Stimulated activated CD8-positive, alpha-beta memory T cell treated with anti-CD3 and anti-CD28 coated beads, Interleukin-4, amount 100 ng/mL, for 48 hours (primary cell): ENCODE measurements at regions not wholly inside any gene's neighbourhood (a gene's known extent, or its start where the extent isn't known, plus 50 kb on each side); places are given as distances from the start of the nearest gene placed in this dataset.
"Not testable (repeated sequence)": the region's sequence is repeated elsewhere in the genome, so short reads cannot be mapped to it uniquely, and the experiment has no call there.

Experiments used
- DNase-seq: peaks from one replicate; pipeline ENCODE4 v3.0.0-alpha.2; 2020

DNA sequence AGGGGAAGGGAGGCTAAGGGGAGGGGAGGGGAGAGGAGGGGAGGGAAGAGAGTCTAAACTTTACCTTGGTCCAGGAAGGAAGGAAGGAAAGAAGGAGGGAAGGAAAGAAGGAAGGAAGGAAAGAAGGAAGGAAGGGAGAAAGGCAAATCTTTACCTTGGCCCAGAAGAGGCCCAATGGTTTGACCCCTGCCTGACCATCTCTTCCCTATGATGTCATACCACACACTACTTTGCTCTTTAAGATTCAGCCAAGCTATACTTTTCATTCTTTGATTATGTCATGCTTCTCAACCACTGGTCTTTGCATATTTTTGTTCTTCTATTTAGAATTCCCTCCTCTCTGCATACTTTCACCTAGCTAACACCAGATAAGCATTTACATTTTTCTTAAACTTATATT lies 1077.5 kb downstream of the PCDH9 start:
- DNase-seq = no peak

DNA sequence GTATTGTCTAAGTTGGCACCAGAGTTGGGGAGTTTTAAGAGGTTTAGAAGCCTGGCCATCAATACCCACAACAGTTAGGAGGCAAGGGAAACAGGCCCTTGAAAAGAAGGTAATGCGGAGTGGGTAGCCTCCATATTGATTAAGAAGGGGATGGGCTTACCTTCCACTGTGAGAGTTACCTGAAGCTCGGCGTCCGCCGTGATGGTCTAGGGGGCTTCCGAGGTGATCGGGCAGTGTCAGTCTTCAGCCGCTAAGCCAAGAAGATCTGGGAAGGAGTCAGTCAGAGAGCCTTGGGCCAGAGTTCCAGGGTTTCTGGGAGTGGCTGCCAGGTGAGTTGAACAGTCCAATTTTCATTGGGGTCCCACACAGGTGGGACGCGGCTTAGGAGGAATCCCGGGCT lies 1085.8 kb downstream of the PCDH9 start:
- DNase-seq = not testable (repeated sequence)

DNA sequence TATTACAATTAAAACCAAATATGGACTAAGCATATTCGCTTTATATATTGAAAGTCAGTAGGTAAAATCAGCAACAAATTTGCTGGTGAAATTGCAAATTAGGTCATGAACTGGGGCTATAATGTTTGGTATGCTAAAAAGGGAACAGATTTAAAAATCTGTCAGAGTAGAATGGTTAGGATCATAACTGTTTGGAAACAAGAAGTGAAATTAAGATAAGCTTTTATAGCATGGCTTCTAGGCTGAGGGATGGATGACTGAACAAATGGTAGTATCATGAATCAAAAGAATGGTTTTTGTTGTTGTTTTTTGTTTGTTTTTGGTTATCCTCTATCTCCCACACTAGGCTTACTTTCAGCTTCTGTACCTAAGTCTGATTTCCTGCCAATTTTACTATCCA lies 1090.4 kb downstream of the PCDH9 start:
- no peak for DNase-seq

DNA sequence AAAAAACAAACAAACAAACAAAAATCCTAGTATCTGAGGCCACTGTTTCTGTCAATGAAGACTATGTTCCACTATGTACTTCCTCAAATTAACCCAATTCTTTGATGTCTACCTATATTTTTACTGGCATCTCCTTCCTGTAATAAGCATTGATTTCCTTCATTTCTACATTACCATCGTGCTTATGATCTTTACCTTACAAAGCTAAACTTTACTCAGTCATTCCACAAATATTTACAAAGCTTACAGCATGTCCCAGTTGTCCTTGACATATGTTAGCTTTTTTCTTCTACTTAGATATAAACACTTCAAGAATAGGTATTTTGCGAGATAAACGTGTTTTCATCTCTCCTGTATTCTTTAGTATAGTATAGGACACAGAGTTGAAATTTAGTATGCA lies 1090.9 kb downstream of the PCDH9 start:
- no peak for DNase-seq

DNA sequence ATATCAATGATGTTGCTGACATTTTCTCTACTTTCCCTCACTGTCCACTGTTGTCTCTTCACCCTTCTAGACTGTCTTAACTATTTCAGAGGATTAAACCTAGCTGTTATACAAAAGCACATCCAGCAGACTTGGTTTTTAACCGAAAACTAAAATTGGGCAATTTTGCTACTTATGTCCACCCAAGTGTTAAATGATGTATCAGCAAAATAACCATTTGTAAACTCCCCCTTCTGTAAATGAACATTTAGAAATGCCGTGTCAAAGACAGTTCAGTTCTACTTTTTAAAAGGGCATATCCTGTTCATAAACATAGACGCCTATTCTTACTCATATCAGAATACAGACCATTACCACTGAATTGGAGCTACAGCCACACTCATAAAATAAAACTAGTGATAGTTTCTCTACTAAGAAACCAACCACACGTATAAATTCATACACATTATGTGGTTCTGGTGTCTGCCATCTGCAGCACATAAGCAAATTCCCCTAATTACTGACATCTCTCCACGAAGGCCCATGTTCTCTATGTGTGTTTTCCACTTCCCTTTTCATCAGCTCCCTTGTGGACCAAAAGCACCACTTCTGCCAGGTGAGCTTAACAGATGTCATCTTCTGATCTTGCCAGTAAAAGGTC lies 1091.8 kb downstream of the PCDH9 start:
- DNase-seq = no peak

DNA sequence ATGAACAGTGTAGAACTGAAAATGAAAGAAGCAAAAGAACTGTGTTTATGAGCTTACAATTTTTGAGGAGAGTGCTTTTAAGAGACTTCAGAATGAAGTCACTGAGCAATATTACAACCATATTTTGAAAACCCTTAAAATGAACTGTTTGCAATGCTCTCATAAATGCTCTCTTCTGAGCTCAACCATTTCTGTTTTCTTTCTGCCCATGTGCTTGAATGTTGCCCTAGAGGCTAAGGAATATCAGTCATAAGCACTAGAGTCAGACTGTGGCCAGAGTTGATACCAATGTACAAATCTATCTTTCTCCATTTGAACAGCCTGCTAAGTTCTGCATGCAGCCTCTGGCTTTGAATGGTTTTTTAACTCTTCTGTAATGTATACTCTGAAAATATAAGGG lies 1092.8 kb downstream of the PCDH9 start:
- no peak for DNase-seq

DNA sequence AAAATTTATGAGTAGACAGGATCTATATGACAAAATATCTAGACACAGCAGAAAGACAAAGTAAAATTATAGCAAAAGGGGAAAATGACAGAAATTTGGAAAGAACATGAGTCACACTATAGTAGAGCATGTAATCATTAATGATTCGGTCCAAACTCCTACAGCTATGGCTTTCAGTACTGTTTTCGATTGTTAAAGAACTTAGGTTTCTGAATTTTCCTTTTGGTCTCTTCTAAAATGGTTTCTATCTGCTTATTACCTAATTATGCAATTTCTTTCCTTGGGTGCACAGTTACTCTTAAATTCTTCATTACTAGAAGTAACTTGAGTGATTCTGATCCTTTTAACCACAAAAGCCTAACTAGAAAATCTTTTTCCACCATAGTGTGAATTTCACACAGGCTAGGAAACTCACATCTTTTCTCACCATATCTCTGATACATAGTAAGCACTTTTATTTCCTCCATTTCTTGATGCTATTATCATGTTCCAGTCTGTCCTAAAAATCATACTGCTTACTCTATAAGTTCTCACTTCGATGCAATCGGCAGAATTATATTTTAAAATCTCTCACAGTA lies 1101.4 kb downstream of the PCDH9 start:
- DNase-seq = no peak

DNA sequence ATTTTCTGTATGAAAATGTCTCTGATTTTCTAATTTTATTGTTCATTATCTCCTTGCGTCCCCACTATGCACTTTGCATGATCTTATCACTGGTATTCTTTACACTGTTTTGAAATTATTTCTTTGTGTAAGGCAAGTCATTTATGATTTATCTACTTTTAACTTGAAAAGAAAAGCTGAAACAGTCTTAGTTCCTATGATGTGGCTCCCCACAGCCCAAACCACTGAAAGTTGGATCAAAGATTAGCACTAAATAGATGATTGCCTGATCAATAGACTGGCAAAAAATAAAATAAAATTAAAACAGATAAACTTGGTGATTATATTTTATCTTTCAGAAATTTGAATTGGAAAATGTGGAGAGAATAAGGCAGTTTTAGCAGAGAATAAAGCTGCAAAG lies 1101.9 kb downstream of the PCDH9 start:
- DNase-seq = no peak

DNA sequence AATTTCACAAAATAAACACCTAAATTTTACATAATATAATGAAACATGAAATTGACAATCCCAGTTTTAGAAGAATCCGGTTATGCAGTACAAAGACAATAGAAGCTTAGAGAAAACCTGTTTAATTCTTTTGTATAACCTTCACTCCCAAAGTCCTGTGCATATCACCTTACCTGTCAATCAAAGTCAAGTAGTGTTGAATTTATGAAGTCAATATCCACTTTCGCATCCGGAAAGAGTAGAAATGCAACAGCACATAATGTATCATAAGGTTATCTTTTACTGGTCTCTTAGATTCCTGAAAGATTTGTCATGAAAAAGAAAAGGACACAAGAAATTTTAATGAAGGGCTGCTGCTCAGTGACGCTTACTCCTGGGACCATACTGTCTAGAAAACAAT lies 1112.6 kb downstream of the PCDH9 start:
- no peak for DNase-seq

DNA sequence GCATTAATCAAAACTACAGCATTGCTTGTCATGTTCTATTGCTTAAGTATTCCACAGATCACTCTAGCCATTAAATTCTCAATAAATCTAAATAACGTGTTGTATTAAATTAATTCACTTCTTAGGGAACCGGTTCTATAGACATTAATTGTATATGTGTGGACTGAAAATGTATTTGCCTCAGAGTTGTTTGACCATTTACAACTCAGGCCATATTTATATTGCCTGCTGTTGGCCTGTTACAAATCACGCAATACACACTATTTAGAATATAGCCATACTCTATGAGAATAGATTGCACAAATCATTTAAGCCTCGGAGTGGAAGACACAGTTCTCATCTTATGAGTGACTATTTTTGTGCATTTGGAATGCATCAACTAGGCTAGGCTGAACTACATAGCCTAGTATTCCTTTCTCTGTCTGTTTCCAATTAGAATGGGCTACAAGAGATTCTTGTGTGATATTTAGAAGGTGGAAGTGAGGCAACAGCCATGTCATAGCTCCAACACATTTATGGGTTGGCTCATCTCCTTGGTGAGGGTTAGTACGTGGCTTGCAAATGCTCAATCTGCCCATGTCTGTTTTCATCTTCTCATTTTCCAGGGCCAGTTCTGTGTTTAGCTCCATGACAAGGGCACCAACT lies 1116.1 kb downstream of the PCDH9 start:
- DNase-seq = no peak

DNA sequence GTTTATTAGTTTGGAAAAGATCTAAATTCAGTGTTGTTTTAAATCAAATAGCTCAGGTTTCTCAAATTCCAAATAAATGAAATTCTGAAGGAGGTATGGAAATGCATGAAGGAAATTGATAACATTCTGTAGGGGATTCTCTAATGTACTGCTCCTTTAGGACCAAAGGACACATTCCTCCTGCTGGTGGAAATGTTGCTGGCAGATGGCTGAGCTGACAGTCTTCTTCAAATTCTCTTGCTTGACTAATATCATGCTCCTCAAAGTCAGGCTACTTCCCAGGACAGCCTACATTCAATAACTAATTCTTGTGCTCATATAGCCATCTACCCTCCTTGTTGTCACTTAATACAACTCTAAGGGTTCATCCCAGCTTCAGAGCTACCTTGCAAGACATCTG lies 1118.5 kb downstream of the PCDH9 start:
- DNase-seq = no peak

DNA sequence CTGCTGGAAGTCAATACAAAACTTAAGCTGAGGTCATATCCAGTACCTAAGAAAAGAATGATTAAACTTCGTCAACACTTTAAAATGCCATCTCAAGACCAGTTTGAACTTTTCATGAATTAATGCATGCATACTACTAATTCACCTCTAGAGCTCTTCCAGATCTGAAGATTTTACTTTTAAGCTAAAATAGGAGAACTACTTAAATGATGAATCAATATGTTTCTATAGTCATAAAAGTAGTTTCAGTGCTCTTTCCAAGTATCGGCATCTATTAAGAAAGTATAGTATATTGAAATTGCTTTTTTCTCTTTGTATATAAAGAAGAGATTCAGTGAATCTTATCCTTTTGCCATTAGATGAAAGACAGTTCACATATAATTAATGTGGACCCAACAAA lies 1123.9 kb downstream of the PCDH9 start:
- DNase-seq = no peak

DNA sequence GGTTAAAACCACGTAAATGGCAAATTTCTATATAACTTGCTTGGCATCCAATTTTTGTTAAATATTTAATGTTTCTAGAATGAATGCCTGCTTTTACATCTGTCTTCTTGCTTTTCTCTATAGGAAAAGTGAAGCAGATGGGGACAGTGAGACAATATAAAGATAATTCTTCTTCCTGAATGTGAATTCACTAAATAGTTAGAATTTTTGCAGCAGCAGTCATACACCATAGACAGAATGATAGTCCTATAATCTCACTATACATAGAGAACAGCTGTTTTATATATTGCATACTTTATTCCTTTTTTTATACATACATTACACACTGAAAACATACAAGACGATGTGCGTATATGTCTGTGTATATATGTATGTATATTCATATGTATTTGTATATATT lies 1127.3 kb downstream of the PCDH9 start:
- no peak for DNase-seq

DNA sequence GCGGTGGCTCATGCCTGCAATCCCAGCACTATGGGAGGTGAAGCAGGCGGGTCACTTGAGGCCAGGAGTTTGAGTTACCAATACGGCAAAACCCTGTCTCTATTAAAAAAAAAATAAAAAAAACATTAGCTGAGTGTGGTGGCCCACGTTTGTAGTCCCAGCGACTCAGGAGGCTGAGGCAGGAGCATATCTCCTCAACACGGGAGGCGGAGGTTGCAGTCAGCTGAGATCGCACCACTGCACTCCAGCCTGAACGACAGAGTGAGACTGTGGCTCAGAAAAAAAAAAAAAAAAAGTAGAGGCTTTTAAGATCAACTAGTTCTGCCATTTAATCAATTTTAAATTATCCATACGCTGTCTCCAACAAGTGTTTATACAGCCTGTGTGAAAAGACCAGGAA lies 1130.3 kb downstream of the PCDH9 start:
- DNase-seq = no peak

DNA sequence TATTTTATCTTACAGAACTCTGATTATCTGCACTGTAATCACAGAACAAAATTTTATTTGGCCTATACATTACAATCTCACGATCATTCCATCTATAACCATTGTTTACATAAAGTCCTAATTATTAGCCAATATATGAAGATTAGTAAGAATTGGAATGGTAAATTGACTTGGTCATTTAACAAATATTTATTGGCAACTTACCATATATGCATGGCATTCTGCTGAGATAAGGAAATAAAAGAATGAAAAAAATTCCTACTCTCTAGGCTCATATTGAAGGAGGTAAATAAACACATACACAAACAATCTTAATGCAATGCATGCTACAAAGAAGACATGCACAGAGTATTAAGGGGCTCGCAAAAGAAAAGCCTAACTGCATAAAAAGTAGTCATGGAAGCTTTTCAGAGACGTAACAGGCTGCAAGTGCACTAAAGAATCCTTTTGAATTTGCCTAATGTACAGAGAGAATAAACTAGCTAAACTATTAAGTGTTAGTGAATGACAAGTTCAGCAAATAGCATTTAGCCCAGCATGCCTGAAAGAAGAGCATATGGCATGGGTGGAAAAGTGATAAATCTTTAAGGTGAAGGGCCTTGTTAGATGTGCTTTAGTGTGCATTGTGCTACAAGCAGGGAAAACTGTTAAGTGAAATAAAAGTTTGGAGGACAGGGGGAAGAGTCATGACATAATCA lies 1131.1 kb downstream of the PCDH9 start:
- no peak for DNase-seq

DNA sequence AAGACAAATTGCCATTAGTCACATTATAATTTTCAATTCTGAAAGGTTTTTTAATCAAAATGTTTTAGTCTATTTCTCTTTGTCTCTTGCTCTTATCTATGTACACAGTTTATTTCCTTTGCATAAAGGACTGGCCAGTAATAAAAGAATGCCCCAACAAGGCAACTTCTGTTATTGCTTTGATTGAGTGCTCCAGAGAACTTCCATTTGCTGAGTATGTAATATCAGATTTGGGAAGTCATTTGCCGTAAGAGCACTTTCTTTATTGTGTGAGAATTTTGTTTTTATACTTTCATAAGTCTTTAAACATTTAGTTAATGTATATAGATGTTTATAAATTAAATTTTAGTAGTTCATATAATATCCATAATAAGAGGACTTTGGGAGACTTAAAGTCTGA lies 1140.4 kb downstream of the PCDH9 start:
- no peak for DNase-seq

DNA sequence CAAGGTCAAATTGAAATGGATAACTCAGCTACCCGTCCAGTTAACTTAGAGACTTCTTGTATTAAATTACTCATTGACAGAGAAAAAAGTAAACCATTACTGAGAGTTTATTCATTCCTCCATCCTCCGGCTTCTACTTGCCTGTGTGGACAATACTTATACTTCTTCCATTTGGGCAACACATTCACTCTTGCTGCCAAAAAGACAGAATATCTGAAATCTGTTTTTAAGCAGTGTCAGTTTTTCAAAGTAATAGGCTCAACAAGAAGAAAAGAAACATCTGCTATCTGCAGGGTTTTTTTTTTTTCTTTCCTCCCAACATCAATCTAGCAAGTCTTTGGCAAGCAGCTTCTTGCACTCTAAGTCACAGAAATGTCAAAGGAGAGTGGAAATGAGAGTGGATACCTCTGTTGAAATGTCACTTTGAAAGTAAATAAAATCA lies 1142.8 kb downstream of the PCDH9 start:
- DNase-seq = no peak

DNA sequence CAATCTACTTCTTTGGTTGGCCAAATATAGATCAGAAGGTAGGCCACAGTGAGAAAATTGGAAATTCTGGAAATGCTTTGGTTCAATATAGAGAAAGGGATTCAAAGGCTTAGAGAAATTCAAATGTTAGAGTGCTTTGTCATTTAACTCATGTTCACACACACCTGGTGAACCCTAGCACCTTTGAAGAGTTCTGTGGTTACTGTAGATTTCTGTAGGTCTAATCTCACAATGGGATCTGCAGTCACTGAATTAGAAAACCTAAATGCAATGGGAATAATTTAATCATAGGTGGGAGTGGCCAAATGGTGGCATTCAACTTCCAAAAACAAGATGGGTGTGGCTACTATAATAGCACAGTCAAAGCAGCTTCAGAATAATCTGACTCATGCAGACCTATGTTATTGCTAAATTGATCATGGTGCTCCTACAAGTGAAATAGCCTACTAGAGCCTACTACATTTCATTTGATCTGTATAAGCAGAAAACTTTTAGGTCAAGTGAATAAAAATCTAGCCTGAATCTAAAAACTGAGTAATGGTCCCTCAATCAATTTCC lies 1152.9 kb downstream of the PCDH9 start:
- DNase-seq = no peak

DNA sequence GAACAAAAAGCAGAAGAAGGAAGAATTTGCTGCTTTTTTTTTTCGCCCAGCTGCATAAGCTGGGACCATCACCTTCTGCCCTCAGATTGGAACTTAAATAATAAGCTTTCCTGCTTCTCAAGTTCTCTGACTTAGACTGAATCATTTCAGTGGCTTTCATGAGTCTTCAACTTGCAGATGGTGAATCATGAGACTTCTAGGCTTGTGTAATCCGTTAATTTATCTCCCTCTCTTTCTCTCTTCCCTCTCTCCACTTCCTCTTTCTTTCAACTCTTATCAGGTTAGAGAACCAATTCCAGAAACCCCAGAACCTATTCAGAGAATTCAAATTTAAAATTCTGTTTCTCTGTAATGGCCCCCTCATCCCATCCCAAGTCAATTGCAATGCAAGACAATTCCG lies 1153.7 kb downstream of the PCDH9 start:
- DNase-seq = no peak

DNA sequence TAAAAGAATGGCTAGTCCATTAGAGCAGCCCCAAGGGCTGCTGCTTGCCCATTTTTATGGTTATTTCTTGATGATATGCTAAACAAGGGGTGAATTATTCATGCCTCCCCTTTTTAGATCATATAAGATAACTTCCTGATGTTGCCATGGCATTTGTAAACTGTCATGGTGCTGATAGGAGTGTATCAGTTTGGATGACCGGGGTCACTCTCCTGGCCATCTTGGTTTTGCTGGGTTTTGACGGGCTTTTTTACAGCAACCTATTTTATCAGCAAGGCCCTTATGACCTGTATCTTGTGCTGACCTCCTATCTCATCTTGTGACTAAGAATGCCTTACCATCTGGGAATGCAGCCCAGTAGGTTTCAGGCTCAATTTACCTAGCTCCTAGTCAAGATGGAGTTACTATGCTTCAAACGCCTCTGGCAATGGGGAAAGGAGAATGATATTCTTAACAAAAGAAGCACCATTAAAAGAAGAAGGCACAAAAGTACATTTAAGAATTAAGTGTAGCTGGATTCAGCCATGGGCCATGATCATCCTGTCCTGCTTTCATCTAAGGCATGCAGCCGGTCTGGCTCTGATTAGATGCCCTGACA lies 1156.0 kb downstream of the PCDH9 start:
- no peak for DNase-seq

DNA sequence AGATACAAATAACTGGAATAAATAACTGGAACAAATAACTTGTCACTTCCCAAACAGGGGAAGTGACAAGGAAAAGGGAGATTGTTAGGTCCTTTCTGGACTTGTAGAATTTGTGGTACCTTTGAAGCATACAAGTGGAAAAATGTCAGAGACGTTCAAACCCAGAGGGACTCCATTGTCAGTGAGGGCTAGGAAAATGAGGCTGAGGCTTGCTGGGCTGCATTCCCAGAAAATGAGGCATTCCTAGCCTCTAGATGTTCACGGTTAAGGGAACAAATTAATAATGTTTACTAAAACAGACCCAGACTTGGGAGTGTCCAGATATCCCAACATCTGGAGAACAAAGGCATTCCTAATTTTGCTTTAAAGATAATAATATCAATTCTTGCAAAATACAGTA lies 1158.0 kb downstream of the PCDH9 start:
- not testable (repeated sequence) for DNase-seq

DNA sequence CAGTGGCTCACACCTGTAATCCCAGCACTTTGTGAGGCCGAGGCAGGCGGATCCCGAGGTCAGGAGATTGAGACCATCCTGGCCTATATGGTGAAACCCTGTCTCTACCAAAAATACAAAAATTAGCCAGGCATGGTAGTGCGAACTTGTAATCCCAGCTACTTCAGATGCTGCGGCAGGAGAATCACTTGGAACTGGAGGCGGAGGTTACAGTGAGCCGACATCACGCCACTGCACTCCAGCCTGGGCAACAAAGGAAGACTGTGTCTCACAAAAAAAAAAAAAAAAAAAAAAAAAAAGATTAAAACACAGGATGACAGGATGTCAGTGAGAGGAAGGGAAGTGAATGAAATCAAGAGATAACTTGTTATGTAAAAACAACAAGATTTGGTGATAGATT lies 1158.5 kb downstream of the PCDH9 start:
- no peak for DNase-seq

DNA sequence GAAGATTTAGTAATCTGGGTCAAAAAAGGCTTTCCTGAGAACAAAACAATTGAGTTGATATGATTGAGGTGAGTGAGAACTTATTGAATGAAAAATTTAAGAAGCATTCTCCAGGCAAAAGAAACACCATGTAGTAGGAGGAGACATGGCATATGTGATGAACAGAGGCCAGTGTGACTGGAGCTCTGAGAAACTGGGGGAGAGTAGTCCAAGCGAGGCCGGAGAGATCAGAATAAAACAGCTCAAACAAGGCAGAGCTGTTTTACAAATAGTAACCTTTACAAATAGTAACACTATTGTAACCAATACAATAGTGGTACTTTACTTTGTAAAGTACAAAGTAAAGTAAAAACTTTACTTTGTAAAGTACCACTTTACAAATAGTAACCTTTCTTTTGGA lies 1159.1 kb downstream of the PCDH9 start:
- no peak for DNase-seq
